ENCODE measurements at regions not wholly inside any gene's neighbourhood (a gene's known extent, or its start where the extent isn't known, plus 50 kb on each side); places are given as distances from the start of the nearest gene placed in this dataset.

- TF ChIP-seq PATZ1 (CRISPR knock-in tag; IDR thresholded peaks at IDR 0.05; ENCODE audit: borderline replicate concordance) (no peak), ZNF565 (CRISPR knock-in tag; conservative IDR thresholded peaks at IDR 0.05; ENCODE audit: low read depth) (no peak), ARNTL (CRISPR knock-in tag; IDR thresholded peaks at IDR 0.05; ENCODE audit: borderline replicate concordance, low read depth) (no peak), CREB5 (CRISPR knock-in tag; IDR thresholded peaks at IDR 0.05; ENCODE audit: low read depth) (no peak), BACH2 (CRISPR knock-in tag; IDR thresholded peaks at IDR 0.05; ENCODE audit: borderline replicate concordance) (no peak), POU6F1 (CRISPR knock-in tag; IDR thresholded peaks at IDR 0.05; ENCODE audit: borderline replicate concordance, low read depth) (no peak), ZC3H10 (CRISPR knock-in tag; IDR thresholded peaks at IDR 0.05) (no peak), CSDC2 (CRISPR knock-in tag; IDR thresholded peaks at IDR 0.05) (no peak), ESRRG (CRISPR knock-in tag; IDR thresholded peaks at IDR 0.05) (no peak)
These were observed 609.0 kb upstream of the DPP6 start for GRCh38 chr7:153443032-153443701.

Measured in SK-N-SH treated with all-trans-retinoic acid at 6 μM for 48 hours (cell line).